Thoracic aorta (tissue), 2 donors: ENCODE measurements at regions not wholly inside any gene's neighbourhood (a gene's known extent, or its start where the extent isn't known, plus 50 kb on each side); places are given as distances from the start of the nearest gene placed in this dataset.
"Not testable (repeated sequence)": the region's sequence is repeated elsewhere in the genome, so short reads cannot be mapped to it uniquely, and the experiment has no call there.

Experiments used
- ATAC-seq: fragments of 150-250 bp; one replicate; pipeline ENCODE4 v1.8.0; 2017; ENCODE audit warnings: low read depth; ENCODE audit not compliant: insufficient number of reproducible peaks, low FRiP score
- DNase-seq: peaks from one replicate; pipeline ENCODE4 v3.0.0-alpha.2; 2020; ENCODE audit warnings: low spot score
- H3K27ac ChIP-seq, 2 donors: fragments of 200-600 bp; sonication (generic); 1 replicate in 1 of 2; 2 replicates in 1 of 2; pipeline ENCODE4 v1.5.1; 2016; ENCODE audit warnings: mild to moderate bottlenecking in 2 of 2, moderate library complexity in 2 of 2
- H3K27me3 ChIP-seq: fragments of 200-600 bp; sonication (generic); replicated peaks from 2 replicates; pipeline ENCODE4 v1.6.0; 2016; ENCODE audit warnings: mild to moderate bottlenecking; ENCODE audit not compliant: insufficient read depth
- H3K36me3 ChIP-seq: fragments of 200-600 bp; sonication (generic); one replicate; pipeline ENCODE4 v1.5.1; 2016
- H3K4me1 ChIP-seq, 2 donors: fragments of 200-600 bp; sonication (generic); 1 replicate in 1 of 2; 2 replicates in 1 of 2; pipeline versions ENCODE4 v1.5.1 to v1.6.0; 2016; ENCODE audit warnings: low read depth in 2 of 2, mild to moderate bottlenecking in 1 of 2; ENCODE audit not compliant: control insufficient read depth in 1 of 2
- H3K4me3 ChIP-seq: fragments of 200-600 bp; sonication (generic); 2 replicates; pipeline ENCODE4 v1.5.1; 2016; ENCODE audit warnings: mild to moderate bottlenecking
- H3K9me3 ChIP-seq: fragments of 200-600 bp; sonication (generic); 2 replicates; pipeline ENCODE4 v1.5.1; 2016

DNA sequence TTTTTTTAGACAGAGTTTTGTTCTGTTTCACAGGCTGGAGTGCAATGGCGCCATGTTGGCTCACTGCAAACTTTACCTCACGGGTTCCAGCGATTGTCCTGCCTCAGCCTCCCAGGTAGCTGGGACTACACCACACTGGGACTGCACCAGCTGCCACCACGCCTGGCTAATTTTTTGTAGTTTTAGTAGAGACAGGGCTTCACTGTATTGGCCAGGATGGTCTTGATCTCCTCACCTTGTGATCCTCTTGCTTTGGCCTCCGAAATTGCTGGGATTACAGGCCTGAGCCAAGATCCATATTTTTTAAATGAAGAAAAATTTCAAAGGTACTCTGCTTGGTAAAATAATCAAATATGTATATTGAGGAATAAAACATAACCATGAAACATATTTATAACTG is 195.8 kb upstream of the TPTE start:
- H3K27ac ChIP-seq, H3K4me1 ChIP-seq, H3K36me3 ChIP-seq, H3K4me3 ChIP-seq, H3K27me3 ChIP-seq: not testable (repeated sequence)
- DNase-seq (peak; percentile 57), ATAC-seq (peak; percentile 100)
- H3K9me3 ChIP-seq: peaks cover 16% of the 10 kb centered on the region

DNA sequence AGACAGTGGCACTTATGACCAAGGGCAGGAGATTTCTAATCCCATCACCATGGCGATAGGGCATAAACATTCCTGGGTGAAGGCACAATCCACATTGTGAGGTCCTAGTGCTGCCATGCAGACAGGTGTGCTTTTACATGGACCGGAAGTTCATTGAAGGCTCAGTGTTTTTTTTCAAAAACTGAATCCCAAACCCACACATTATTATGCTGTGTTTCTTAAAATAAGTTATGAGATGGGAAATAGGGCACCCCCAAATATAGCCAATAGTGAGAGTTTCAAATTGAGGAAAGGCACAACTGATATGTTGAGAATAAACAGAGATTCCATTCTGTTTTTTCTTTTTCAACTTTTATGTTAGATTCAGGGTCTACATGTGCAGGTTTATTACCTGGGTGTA is 195.2 kb upstream of the TPTE start:
- not testable (repeated sequence) for ATAC-seq, H3K27ac ChIP-seq, DNase-seq, H3K4me1 ChIP-seq, H3K27me3 ChIP-seq, H3K36me3 ChIP-seq, H3K4me3 ChIP-seq
- H3K9me3 ChIP-seq: peaks cover 18% of the 10 kb centered on the region

DNA sequence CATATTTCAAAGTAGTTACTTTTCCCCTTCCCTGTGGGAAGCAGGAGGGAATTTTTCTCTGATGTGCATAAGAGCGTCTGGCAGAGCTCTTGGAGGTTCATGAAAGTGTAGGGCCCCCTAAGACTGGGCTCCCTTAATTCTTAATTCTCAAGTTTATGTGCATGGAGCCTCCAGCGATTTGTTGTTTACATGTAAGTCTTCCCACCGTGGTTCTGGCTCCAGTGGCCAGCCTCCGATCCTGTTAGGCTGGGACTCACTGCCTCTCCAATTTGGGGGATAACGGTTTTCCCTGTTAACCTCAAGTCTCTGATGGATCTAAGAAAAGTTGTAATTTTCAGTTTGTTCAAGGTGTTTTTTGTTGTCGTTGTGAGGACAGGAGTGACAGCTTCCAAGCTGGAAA is 192.7 kb upstream of the TPTE start:
- H3K4me1 ChIP-seq, H3K27ac ChIP-seq, H3K4me3 ChIP-seq, DNase-seq, ATAC-seq, H3K27me3 ChIP-seq, H3K36me3 ChIP-seq: not testable (repeated sequence)
- peaks cover 18% of the 10 kb centered on the region for H3K9me3 ChIP-seq

DNA sequence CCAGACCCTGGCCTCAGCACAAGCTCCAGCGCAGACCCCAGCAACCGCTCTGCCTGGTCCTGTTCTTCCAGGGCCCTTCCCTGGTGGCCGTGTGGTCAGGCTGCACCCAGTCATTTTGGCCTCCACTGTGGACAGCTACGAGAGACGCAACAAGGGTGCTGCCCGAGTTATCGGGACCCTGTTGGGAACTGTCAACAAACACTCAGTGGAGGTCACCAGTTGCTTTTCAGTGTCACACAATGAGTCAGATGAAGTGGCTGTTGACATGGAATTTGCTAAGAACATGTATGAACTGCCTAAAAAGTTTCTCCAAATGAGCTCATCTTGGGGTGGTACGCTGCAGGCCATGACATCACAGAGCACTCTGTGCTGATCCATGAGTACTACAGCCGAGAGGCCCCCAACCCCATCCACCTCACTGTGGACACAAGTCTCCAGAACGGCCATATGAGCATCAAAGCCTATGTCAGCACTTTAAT is 190.7 kb upstream of the TPTE start:
- H3K27ac ChIP-seq, H3K4me3 ChIP-seq, DNase-seq, H3K4me1 ChIP-seq, H3K36me3 ChIP-seq, H3K27me3 ChIP-seq: not testable (repeated sequence)
- peaks cover 16% of the 10 kb centered on the region for H3K9me3 ChIP-seq
- ATAC-seq: peak; percentile 1

DNA sequence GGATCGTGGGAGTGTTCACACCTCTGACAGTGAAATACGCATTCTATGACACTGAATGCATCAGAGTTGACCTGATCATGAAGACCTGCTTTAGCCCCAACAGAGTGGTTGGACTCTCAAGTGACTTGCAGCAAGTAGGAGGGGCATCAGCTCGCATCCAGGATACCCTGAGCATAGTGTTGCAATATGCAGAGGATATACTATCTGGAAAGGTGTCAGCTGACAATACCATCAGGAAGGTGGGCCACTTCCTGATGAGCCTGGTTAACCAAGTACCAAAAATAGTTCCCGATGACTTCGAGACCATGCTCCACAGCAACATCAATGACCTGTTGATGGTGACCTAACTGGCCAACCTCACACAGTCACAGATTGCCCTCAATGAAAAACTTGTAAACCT is 190.2 kb upstream of the TPTE start:
- H3K27me3 ChIP-seq, H3K4me1 ChIP-seq, H3K4me3 ChIP-seq, DNase-seq, H3K36me3 ChIP-seq, H3K27ac ChIP-seq: not testable (repeated sequence)
- peak; percentile 22 for ATAC-seq
- peaks cover 16% of the 10 kb centered on the region for H3K9me3 ChIP-seq

DNA sequence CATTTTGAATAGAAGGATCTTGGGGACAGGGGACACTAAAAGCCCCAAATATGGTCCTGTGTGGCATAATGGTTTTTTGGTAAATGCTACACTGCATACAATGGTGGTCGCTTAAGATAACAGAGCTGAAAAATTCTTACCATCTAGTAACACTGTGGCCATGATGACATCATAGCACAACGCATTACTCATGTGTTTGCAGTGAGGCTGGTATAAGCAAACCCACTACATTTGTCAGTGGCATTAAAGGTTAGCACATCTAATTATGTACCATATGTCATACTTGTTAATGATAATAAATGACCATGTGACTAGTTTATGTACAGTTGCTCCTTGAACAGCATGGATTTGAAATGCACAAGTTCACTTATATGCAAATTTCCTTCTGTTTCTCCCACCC is 188.4 kb upstream of the TPTE start:
- ATAC-seq, H3K36me3 ChIP-seq, H3K27me3 ChIP-seq, DNase-seq, H3K4me3 ChIP-seq, H3K27ac ChIP-seq, H3K4me1 ChIP-seq: not testable (repeated sequence)
- H3K9me3 ChIP-seq: peaks cover 11% of the 10 kb centered on the region

DNA sequence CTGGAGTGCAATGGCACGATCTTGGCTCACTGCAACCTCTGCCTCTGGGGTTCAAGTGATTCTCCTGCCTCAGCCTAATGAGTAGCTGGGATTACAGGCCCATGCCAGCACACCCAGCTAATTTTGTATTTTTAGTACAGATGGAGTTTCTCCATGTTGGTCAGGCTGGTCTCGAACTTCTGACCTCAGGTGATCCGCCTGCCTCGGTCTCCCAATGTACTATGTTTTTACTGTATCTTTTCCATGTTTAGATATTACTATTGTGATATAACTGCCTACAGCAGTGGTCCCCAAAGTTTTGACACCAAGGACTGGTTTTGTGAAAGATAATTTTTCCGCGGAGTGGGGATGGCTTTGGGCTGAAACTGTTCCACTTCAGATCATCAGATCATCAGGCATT is 187.0 kb upstream of the TPTE start:
- not testable (repeated sequence) for DNase-seq, H3K36me3 ChIP-seq, H3K27me3 ChIP-seq, H3K4me3 ChIP-seq, H3K27ac ChIP-seq, ATAC-seq, H3K4me1 ChIP-seq
- peaks cover 10% of the 10 kb centered on the region for H3K9me3 ChIP-seq

DNA sequence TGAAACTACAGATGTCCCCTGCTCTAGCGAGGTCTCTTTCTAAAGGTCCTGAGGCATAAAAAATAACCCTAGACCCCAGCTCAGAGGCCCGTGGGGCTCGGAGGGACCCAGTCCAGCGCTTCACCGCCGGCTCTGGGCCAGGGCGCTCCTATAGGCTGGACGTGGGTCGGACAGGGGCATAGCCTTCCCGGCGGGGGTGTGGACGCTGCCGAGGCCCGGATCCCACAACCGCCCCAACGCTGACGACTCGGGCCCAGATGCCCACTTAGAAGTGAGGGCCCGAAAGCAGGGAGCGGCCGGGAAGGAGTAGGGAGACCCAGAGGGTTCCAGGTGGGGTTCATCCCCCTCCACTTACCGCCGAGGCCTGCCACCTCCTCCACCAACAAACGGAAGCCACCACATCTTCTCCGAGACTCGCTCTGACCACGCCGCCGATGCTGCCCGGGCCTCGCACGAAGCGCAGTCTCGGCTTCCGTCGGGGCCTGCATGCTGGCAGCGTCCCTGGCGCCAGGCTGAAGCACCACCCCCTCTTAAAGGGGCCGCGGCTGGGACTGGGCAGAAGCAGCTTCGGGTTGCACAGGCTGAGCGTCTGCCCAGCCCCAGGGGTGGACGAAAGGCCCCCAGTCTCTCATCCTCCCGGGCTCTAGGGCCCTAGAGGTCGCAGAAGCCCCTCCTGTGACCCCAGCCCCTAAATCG is 179.0 kb upstream of the TPTE start:
- ATAC-seq, H3K36me3 ChIP-seq, H3K27me3 ChIP-seq, H3K9me3 ChIP-seq, H3K27ac ChIP-seq, DNase-seq, H3K4me1 ChIP-seq, H3K4me3 ChIP-seq: not testable (repeated sequence)

DNA sequence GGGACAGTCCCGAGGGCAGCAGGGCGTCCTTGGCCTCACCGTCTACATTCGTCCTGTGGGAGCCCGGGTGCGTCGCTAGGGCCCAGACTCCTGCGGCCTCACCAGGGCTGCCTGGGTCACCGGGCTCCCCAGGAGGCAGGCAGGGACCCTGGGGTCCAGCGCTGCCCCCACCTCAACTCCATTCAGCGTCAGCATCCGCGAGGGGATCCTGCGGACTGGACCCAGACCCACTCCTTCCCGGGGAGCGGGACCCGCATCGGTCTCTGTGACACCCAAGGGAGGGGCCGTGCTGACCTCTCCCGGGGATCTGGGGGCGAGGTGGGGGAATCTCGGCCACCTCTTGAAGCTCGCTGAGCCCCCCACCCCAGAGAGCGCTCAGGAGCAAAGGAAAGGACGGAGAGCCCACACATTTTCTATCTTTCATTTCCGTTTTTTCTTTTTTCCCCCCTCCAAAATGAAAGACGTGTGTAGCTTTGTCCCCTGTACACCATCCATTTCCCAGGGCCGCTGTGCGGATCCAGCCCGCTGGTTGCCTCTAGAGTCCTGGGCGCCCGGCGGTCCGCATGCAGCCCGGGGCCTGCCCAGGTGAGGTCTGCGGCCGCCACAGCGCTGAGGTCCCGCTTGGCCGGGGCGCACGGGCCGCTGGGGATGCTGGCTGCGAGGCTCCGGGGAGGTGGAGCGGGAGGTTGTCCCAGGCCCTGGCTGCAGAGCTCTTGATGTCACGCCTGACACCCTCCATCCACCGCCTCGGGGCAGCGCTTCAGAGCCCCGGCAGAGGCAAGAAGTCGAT is 178.0 kb upstream of the TPTE start:
- not testable (repeated sequence) for H3K27me3 ChIP-seq, H3K36me3 ChIP-seq, H3K27ac ChIP-seq, H3K4me1 ChIP-seq, H3K4me3 ChIP-seq, ATAC-seq, DNase-seq
- peaks cover 13% of the 10 kb centered on the region for H3K9me3 ChIP-seq

DNA sequence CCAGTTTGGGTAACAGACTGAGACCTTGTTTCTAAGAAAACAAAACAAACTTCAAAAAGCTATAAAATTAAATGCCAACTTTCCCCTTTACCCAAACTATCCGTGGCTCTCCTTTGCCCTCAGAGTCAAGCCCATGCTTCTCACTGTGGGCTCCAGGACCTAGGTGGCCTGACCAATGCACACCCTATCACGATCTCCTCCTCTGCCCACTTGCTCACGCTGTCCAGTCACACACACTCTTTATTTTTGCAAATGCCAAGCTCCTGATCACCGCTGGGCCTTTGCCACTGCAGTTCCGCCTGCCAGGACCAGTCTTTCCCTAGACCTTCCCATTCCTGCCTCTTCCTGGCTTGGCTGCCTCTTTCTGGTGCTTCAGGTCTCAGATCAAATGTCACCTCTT is 177.1 kb upstream of the TPTE start:
- not testable (repeated sequence) for H3K4me1 ChIP-seq, H3K36me3 ChIP-seq, DNase-seq, H3K27me3 ChIP-seq, H3K4me3 ChIP-seq, H3K27ac ChIP-seq, ATAC-seq
- H3K9me3 ChIP-seq: peaks cover 19% of the 10 kb centered on the region

DNA sequence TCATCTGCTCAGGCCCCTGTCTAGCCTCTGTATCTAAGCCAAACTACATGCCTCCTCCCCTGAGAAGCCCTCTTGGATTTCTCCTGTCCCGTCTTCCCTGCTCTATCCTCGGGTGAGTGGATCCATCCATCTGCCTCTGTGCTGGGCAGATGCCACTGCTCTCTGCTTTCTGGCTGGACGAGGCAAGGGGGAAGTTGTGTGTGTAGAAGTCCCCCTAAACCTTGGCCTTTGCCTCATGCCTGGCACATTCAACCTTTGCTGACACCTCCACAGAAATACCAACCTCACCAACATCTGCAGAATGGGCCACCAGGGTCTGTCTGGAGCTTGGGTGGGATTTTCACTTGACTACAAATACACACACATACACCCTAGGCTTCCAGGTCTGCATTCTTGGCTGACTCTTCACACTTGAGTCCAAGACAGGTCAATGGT is 176.2 kb upstream of the TPTE start:
- H3K27me3 ChIP-seq, ATAC-seq, H3K4me1 ChIP-seq, H3K4me3 ChIP-seq, H3K27ac ChIP-seq, DNase-seq, H3K36me3 ChIP-seq: not testable (repeated sequence)
- H3K9me3 ChIP-seq: peaks cover 19% of the 10 kb centered on the region

DNA sequence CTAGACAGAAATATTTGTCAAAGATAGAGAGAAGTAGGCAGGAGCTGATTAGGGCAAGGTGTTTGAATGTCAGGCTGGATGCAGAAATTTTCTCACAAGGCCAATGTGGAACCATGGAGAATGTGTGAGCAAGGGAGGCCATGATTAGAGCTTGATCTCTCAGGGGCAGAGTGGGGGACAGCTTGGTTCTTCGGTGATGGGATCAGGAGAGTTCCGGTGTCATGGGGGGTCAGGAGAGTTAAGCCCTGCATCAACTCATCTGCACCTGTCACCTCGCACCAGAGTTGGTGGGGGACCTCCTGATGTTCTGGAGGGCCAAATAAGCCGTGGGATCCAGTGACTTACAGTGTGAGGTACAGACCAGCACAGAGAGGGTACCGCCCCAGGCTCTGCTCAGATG is 175.1 kb upstream of the TPTE start:
- peaks cover 19% of the 10 kb centered on the region for H3K9me3 ChIP-seq
- DNase-seq, H3K36me3 ChIP-seq, H3K27ac ChIP-seq, H3K27me3 ChIP-seq, H3K4me1 ChIP-seq, ATAC-seq, H3K4me3 ChIP-seq: not testable (repeated sequence)
